Fibroblast of lung (primary cell): ENCODE measurements at regions not wholly inside any gene's neighbourhood (a gene's known extent, or its start where the extent isn't known, plus 50 kb on each side); places are given as distances from the start of the nearest gene placed in this dataset.

Experiments used
- EZH2 ChIP-seq: IDR thresholded peaks from 2 replicates; pipeline ENCODE4 v1.5.1; 2012; ENCODE audit warnings: low read length, control low read depth, mild to moderate bottlenecking; ENCODE audit errors: missing control alignments
- TF ChIP-seq, protein P1 (sequence below), 2 donors: IDR thresholded peaks in 1 of 2; conservative IDR thresholded peaks in 1 of 2; 1 replicate in 1 of 2; 2 replicates in 1 of 2; pipeline ENCODE4 v1.5.1; 2011 to 2012; ENCODE audit warnings: low read length in 2 of 2, control low read depth in 1 of 2, inconsistent platforms in 1 of 2, low read depth in 1 of 2, mild to moderate bottlenecking in 1 of 2

- TF ChIP-seq, protein P1, sequence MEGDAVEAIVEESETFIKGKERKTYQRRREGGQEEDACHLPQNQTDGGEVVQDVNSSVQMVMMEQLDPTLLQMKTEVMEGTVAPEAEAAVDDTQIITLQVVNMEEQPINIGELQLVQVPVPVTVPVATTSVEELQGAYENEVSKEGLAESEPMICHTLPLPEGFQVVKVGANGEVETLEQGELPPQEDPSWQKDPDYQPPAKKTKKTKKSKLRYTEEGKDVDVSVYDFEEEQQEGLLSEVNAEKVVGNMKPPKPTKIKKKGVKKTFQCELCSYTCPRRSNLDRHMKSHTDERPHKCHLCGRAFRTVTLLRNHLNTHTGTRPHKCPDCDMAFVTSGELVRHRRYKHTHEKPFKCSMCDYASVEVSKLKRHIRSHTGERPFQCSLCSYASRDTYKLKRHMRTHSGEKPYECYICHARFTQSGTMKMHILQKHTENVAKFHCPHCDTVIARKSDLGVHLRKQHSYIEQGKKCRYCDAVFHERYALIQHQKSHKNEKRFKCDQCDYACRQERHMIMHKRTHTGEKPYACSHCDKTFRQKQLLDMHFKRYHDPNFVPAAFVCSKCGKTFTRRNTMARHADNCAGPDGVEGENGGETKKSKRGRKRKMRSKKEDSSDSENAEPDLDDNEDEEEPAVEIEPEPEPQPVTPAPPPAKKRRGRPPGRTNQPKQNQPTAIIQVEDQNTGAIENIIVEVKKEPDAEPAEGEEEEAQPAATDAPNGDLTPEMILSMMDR (conservative IDR thresholded peaks at IDR 0.05 in 1 of 2, IDR thresholded peaks at IDR 0.05 in 1 of 2; ENCODE audit: low read depth in 1 of 2, low read length in 2 of 2), result no peak
- TF ChIP-seq EZH2, result no peak
Observed at GRCh38 chr11:97279341-97279740, 889.5 kb downstream of the JRKL start.
